ENCODE measurements at regions not wholly inside any gene's neighbourhood (a gene's known extent, or its start where the extent isn't known, plus 50 kb on each side); places are given as distances from the start of the nearest gene placed in this dataset.

DNA sequence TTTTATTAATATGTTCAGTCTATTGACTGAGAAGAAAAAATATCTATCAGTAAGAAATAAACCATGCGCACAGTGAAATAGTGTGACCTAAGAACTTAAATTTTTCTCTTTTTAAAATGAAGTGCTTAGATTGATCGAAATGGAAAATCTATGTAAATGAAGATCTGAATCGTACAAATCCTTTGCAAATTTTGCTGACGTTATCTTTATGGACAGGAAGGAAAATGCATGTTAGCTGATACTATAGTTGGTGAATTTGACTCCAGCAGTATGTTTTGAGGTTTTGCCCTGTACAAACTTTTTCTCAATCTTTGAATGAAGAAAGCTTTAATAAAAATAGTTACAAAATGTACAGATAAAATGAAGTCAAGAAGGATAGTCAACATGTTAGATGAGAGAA, 82.9 kb downstream of the NRN1 start:
- Mint-ChIP-seq H3K9me3 (ENCODE audit: unreplicated experiment) (no peaks in the 10 kb centered on the region), H3K27ac (ENCODE audit: unreplicated experiment) (no peak overlapping the region), H3K36me3 (ENCODE audit: insufficient read depth, unreplicated experiment) (no peaks in the 10 kb centered on the region), H3K27me3 (ENCODE audit: insufficient read depth, unreplicated experiment) (peaks cover 9% of the 10 kb centered on the region), H3K4me1 (ENCODE audit: low read depth, unreplicated experiment) (no peaks in the 10 kb centered on the region), H3K4me3 (ENCODE audit: unreplicated experiment) (no peak overlapping the region)
- DNase-seq, result no peak
- POLR2A ChIA-PET, result no interaction called here
- H3K4me1 ChIP-seq, result no peaks in the 10 kb centered on the region
- TF ChIP-seq, protein P1, sequence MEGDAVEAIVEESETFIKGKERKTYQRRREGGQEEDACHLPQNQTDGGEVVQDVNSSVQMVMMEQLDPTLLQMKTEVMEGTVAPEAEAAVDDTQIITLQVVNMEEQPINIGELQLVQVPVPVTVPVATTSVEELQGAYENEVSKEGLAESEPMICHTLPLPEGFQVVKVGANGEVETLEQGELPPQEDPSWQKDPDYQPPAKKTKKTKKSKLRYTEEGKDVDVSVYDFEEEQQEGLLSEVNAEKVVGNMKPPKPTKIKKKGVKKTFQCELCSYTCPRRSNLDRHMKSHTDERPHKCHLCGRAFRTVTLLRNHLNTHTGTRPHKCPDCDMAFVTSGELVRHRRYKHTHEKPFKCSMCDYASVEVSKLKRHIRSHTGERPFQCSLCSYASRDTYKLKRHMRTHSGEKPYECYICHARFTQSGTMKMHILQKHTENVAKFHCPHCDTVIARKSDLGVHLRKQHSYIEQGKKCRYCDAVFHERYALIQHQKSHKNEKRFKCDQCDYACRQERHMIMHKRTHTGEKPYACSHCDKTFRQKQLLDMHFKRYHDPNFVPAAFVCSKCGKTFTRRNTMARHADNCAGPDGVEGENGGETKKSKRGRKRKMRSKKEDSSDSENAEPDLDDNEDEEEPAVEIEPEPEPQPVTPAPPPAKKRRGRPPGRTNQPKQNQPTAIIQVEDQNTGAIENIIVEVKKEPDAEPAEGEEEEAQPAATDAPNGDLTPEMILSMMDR (IDR thresholded peaks at IDR 0.05; ENCODE audit: insufficient read depth in 1 of 2, low read depth in 1 of 2, low read length in 1 of 2, severe bottlenecking in 1 of 2, unreplicated experiment in 1 of 2), result no peak
- no peaks in the 10 kb centered on the region for H3K36me3 ChIP-seq (ENCODE audit: control insufficient read depth, insufficient read depth, low read length)
- no peaks in the 10 kb centered on the region for H3K9me3 ChIP-seq
- no peak overlapping the region for H3K4me3 ChIP-seq (ENCODE audit: low read depth, low read length)
- no peaks in the 10 kb centered on the region for H3K27me3 ChIP-seq (replicated peaks; ENCODE audit: control insufficient read depth, insufficient read depth, low read length)
- BruUV-seq (replicated peaks), result no TSS peak
- CTCF ChIA-PET, result no interaction called here
- intact Hi-C loops (cut with micrococcal nuclease; ENCODE audit: unreplicated experiment), result no loop called here

DNA sequence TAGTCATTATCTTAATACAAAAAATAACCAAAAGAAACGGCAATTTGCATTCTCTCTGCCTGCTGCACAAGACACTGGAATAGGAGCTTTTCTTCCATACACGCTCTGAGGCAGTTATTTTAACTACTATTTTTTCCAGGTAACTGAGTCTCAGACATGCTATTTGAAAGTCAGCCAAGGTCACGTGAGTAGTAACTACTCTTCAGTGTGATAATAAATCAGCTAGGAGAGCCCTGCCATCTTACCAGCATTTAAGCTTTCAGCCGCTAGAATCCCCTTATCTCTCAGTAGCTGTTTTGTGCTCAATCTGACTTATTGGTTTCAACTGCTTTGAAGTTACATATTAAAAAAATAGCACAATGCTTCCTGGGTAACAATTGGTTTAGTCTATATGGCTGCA, 84.5 kb downstream of the NRN1 start:
- no TSS peak for BruUV-seq (replicated peaks)
- TF ChIP-seq, protein P1 (IDR thresholded peaks at IDR 0.05; ENCODE audit: insufficient read depth in 1 of 2, low read depth in 1 of 2, low read length in 1 of 2, severe bottlenecking in 1 of 2, unreplicated experiment in 1 of 2), result no peak
- H3K36me3 Mint-ChIP-seq (ENCODE audit: insufficient read depth, unreplicated experiment), result no peaks in the 10 kb centered on the region
- Histone ChIP-seq H3K27me3 (replicated peaks; ENCODE audit: control insufficient read depth, insufficient read depth, low read length) (no peaks in the 10 kb centered on the region), H3K36me3 (ENCODE audit: control insufficient read depth, insufficient read depth, low read length) (no peaks in the 10 kb centered on the region), H3K9me3 (no peaks in the 10 kb centered on the region), H3K4me3 (ENCODE audit: low read depth, low read length) (no peak overlapping the region), H3K4me1 (no peaks in the 10 kb centered on the region)
- ChIA-PET POLR2A (no interaction called here), CTCF (no interaction called here)
- no peaks in the 10 kb centered on the region for H3K4me1 Mint-ChIP-seq (ENCODE audit: low read depth, unreplicated experiment)
- no peak overlapping the region for H3K27ac Mint-ChIP-seq (ENCODE audit: unreplicated experiment)
- no peak for DNase-seq
- peaks cover 7% of the 10 kb centered on the region for H3K27me3 Mint-ChIP-seq (ENCODE audit: insufficient read depth, unreplicated experiment)
- no peaks in the 10 kb centered on the region for H3K9me3 Mint-ChIP-seq (ENCODE audit: unreplicated experiment)
- intact Hi-C loops (cut with micrococcal nuclease; ENCODE audit: unreplicated experiment), result no loop called here
- H3K4me3 Mint-ChIP-seq (ENCODE audit: unreplicated experiment), result no peak overlapping the region

DNA sequence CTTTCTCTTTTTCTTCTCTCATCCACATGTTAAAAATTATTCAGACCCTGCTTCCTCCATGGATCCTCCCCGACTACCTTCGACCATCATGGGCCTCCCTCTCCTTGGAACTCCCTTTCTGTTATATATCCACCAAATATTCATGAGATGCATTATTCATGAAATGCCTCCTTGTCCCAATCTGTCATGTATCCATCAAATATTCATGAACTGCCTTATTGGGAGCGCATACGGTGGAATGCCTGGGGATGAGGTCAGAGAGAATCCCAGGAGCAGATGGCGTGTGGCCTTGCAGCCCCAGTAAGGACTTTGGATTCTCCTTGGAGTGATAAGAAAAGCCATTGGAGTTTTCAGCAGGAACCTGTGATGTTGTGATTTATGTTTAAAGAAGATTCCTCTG, 97.0 kb downstream of the NRN1 start:
- H3K27me3 Mint-ChIP-seq (ENCODE audit: insufficient read depth, unreplicated experiment), result peaks cover 8% of the 10 kb centered on the region
- Histone ChIP-seq H3K36me3 (ENCODE audit: control insufficient read depth, insufficient read depth, low read length) (no peaks in the 10 kb centered on the region), H3K9me3 (no peaks in the 10 kb centered on the region), H3K4me1 (no peaks in the 10 kb centered on the region), H3K27me3 (replicated peaks; ENCODE audit: control insufficient read depth, insufficient read depth, low read length) (no peaks in the 10 kb centered on the region), H3K4me3 (ENCODE audit: low read depth, low read length) (no peak overlapping the region)
- no TSS peak for BruUV-seq (replicated peaks)
- H3K36me3 Mint-ChIP-seq (ENCODE audit: insufficient read depth, unreplicated experiment), result no peaks in the 10 kb centered on the region
- intact Hi-C loops (cut with micrococcal nuclease; ENCODE audit: unreplicated experiment), result no loop called here
- TF ChIP-seq, protein P1 (IDR thresholded peaks at IDR 0.05; ENCODE audit: insufficient read depth in 1 of 2, low read depth in 1 of 2, low read length in 1 of 2, severe bottlenecking in 1 of 2, unreplicated experiment in 1 of 2), result no peak
- ChIA-PET POLR2A (no interaction called here), CTCF (no interaction called here)
- H3K4me3 Mint-ChIP-seq (ENCODE audit: unreplicated experiment), result no peak overlapping the region
- no peaks in the 10 kb centered on the region for H3K4me1 Mint-ChIP-seq (ENCODE audit: low read depth, unreplicated experiment)
- H3K9me3 Mint-ChIP-seq (ENCODE audit: unreplicated experiment), result peaks cover 4% of the 10 kb centered on the region
- H3K27ac Mint-ChIP-seq (ENCODE audit: unreplicated experiment), result no peak overlapping the region
- DNase-seq, result no peak

All from Caco-2 (cell line).